Loucy (cell line): ENCODE measurements at regions not wholly inside any gene's neighbourhood (a gene's known extent, or its start where the extent isn't known, plus 50 kb on each side); places are given as distances from the start of the nearest gene placed in this dataset.

ENCODE experiments used
- H2AFZ ChIP-seq: fragments of 200-600 bp; sonication (generic); 2 replicates; pipeline ENCODE4 v1.6.0; 2016; ENCODE audit warnings: antibody characterized with exemption, mild to moderate bottlenecking, low read length, moderate library complexity
- H3F3A ChIP-seq: fragments of 200-600 bp; 2 replicates; pipeline ENCODE4 v1.6.0; 2016; ENCODE audit warnings: antibody characterized with exemption, low read depth, mild to moderate bottlenecking
- H3K27me3 ChIP-seq: fragments of 200-600 bp; sonication (generic); 2 replicates; pipeline ENCODE4 v1.6.1; 2014; ENCODE audit warnings: low read length, mild to moderate bottlenecking; ENCODE audit not compliant: insufficient read depth, poor library complexity, severe bottlenecking
- H3K36me3 ChIP-seq: fragments of 200-600 bp; sonication (generic); 2 replicates; pipeline ENCODE4 v1.6.1; 2016; ENCODE audit warnings: low read length; ENCODE audit not compliant: insufficient read depth
- H3K4me1 ChIP-seq: fragments of 200-600 bp; sonication (generic); 2 replicates; pipeline ENCODE4 v1.5.1; 2014; ENCODE audit warnings: low read length, mild to moderate bottlenecking; ENCODE audit not compliant: insufficient read depth, poor library complexity, severe bottlenecking
- H3K4me2 ChIP-seq: fragments of 200-600 bp; sonication (generic); 2 replicates; pipeline ENCODE4 v1.6.0; 2014; ENCODE audit warnings: antibody characterized with exemption, low read length, low read depth, mild to moderate bottlenecking; ENCODE audit not compliant: poor library complexity, severe bottlenecking
- H3K4me3 ChIP-seq: fragments of 200-600 bp; sonication (generic); 2 replicates; pipeline ENCODE4 v1.5.1; 2014; ENCODE audit warnings: low read length, mild to moderate bottlenecking, mixed read lengths; ENCODE audit not compliant: poor library complexity, severe bottlenecking
- H3K79me2 ChIP-seq: fragments of 200-600 bp; sonication (generic); 2 replicates; pipeline ENCODE4 v1.6.1; 2014; ENCODE audit warnings: low read length; ENCODE audit not compliant: insufficient read depth
- H3K9ac ChIP-seq: fragments of 200-600 bp; sonication (generic); 2 replicates; pipeline ENCODE4 v1.6.0; 2014; ENCODE audit warnings: mild to moderate bottlenecking, low read depth, low read length, moderate library complexity; ENCODE audit not compliant: poor library complexity, severe bottlenecking
- H3K9me2 ChIP-seq: fragments of 200-600 bp; sonication (generic); replicated peaks from 2 replicates; pipeline ENCODE4 v1.6.1; 2016; ENCODE audit warnings: low read depth, low read length, mixed read lengths
- H3K9me3 ChIP-seq: fragments of 200-600 bp; sonication (generic); 2 replicates; pipeline ENCODE4 v1.6.1; 2014; ENCODE audit warnings: mild to moderate bottlenecking, antibody characterized with exemption, low read length, low read depth; ENCODE audit not compliant: insufficient read depth
- H4K20me1 ChIP-seq: fragments of 200-600 bp; sonication (generic); 2 replicates; pipeline ENCODE4 v1.6.0; 2014; ENCODE audit warnings: antibody characterized with exemption, low read length, mild to moderate bottlenecking; ENCODE audit not compliant: insufficient read depth, poor library complexity, severe bottlenecking
- EZH2phosphoT487 ChIP-seq: fragments of 200-600 bp; IDR thresholded peaks from 2 replicates; pipeline ENCODE4 v1.6.1; 2018; ENCODE audit warnings: antibody characterized with exemption, mild to moderate bottlenecking, moderate library complexity, borderline replicate concordance
- TF ChIP-seq, protein P1 (sequence below): fragments of 200-600 bp; sonication (generic); conservative IDR thresholded peaks from 2 replicates; pipeline ENCODE4 v1.5.1; 2014; ENCODE audit warnings: mild to moderate bottlenecking, antibody characterized with exemption, low read length

DNA sequence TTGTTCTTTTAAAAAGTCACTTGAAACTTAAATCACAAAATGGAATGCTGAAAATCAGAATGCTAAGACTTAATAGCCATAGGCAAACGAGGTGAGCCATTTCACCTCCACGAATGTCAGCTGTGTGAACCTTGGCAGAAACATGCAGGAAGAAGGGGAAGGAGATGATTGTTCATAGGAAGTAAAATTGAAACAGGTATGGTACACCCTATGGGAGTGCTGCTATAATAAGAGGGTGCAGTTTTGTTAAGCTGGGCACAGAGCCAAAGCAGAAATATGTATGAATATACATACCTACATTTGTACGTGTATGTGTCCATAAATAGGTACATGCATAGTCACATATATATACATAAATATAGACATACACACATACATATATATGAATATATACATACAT lies 51.0 kb upstream of the SPINK5 start:
- TF ChIP-seq EZH2phosphoT487: no peak
- H4K20me1 ChIP-seq: no peaks in the 10 kb centered on the region
- H3K9ac ChIP-seq: no peak overlapping the region
- H3K4me2 ChIP-seq: no peak overlapping the region
- no peaks in the 10 kb centered on the region for H3K79me2 ChIP-seq
- no peaks in the 10 kb centered on the region for H3K36me3 ChIP-seq
- H3F3A ChIP-seq: no peaks in the 10 kb centered on the region
- H3K4me1 ChIP-seq: no peaks in the 10 kb centered on the region
- H3K9me2 ChIP-seq: no peaks in the 10 kb centered on the region
- no peaks in the 10 kb centered on the region for H3K9me3 ChIP-seq
- H3K4me3 ChIP-seq: no peak overlapping the region
- no peak overlapping the region for H2AFZ ChIP-seq
- H3K27me3 ChIP-seq: no peaks in the 10 kb centered on the region

DNA sequence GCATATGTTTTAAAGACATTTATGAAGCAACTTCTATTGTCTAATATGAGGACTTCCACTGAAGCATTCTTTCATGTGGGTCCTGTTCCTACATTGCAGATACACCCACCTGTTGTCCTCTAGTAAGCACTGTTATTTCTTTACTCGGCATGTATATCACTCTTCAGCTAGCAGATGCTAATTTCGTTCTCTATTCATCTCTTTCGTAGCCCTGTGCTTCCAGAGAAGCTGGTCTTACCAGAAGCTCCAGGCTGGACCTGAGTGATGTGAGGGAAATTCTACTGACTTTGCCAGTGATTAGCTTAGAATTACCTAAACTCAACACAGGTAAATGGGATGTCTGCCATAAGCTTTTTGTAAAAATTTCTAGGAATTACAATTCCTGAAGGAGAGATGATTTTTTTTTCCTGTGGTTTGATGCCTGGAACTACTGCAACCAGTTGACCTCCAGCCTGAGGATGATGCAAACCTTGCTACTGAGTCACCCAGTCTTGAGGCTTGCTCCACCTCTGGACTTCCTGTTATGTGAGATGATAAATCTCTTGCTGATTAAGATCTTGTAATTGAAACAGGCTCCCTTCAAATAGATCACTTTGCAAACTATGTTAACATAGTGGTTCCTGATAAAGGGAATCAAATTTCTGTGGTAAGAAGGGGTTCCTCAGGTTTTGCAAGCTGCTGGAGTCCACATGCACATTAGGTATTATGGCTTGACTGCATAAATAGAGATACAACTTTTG lies 52.2 kb upstream of the SPINK5 start:
- TF ChIP-seq, protein P1, sequence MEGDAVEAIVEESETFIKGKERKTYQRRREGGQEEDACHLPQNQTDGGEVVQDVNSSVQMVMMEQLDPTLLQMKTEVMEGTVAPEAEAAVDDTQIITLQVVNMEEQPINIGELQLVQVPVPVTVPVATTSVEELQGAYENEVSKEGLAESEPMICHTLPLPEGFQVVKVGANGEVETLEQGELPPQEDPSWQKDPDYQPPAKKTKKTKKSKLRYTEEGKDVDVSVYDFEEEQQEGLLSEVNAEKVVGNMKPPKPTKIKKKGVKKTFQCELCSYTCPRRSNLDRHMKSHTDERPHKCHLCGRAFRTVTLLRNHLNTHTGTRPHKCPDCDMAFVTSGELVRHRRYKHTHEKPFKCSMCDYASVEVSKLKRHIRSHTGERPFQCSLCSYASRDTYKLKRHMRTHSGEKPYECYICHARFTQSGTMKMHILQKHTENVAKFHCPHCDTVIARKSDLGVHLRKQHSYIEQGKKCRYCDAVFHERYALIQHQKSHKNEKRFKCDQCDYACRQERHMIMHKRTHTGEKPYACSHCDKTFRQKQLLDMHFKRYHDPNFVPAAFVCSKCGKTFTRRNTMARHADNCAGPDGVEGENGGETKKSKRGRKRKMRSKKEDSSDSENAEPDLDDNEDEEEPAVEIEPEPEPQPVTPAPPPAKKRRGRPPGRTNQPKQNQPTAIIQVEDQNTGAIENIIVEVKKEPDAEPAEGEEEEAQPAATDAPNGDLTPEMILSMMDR: no peak
- no peak for TF ChIP-seq EZH2phosphoT487
- no peaks in the 10 kb centered on the region for H3F3A ChIP-seq
- H3K9me3 ChIP-seq: no peaks in the 10 kb centered on the region
- no peaks in the 10 kb centered on the region for H3K36me3 ChIP-seq
- H3K27me3 ChIP-seq: no peaks in the 10 kb centered on the region
- H2AFZ ChIP-seq: no peak overlapping the region
- H3K4me1 ChIP-seq: no peaks in the 10 kb centered on the region
- H3K4me2 ChIP-seq: no peak overlapping the region
- H4K20me1 ChIP-seq: no peaks in the 10 kb centered on the region
- H3K9ac ChIP-seq: no peak overlapping the region
- no peaks in the 10 kb centered on the region for H3K79me2 ChIP-seq
- no peaks in the 10 kb centered on the region for H3K9me2 ChIP-seq
- H3K4me3 ChIP-seq: no peak overlapping the region

DNA sequence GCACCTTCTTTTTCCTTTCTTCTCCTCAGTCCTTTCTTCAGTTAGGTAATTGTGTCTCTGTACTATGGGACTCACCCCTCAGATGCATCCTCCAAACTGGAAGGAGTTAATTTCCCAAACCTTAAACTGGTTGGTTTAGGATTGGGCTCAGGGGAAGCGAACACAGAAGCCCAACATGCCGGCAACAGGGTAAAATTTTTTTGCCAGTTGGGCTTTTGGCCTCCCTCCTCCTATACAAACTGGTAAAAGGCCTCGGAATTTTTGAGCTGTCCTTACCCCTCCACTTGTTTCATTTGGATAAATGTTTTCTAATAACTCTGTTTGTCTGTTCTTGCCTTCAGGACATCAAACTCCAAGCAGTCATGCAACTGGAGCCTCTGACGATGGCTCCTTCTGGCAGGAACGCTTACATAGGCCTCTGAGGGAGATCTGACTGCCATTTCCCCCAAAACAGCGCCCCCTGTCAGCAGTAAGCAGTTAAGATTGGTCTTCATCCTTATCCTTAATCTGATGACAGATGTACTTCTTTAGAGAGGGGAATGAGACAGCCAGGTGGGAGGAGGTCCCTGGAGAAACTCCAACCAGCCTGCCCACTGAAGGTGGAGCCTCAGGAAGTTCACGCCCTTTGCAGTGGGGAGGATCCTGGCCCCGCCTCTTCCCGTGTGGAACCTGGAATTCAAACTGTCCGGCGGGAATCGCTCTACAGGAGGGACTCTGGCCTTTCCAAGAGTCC lies 57.8 kb upstream of the SPINK5 start:
- no peak for TF ChIP-seq EZH2phosphoT487
- TF ChIP-seq, protein P1: peak; percentile 55
- Histone ChIP-seq H3K9ac (no peak overlapping the region), H3K27me3 (no peaks in the 10 kb centered on the region), H3K4me3 (no peak overlapping the region), H2AFZ (no peak overlapping the region), H3K36me3 (no peaks in the 10 kb centered on the region), H4K20me1 (no peaks in the 10 kb centered on the region), H3K9me2 (no peaks in the 10 kb centered on the region), H3K4me1 (no peaks in the 10 kb centered on the region), H3K9me3 (no peaks in the 10 kb centered on the region), H3K4me2 (no peak overlapping the region), H3F3A (no peaks in the 10 kb centered on the region), H3K79me2 (no peaks in the 10 kb centered on the region)
